CD4-positive, alpha-beta memory T cell (primary cell): ENCODE measurements at regions not wholly inside any gene's neighbourhood (a gene's known extent, or its start where the extent isn't known, plus 50 kb on each side); places are given as distances from the start of the nearest gene placed in this dataset.
"Not testable (repeated sequence)": the region's sequence is repeated elsewhere in the genome, so short reads cannot be mapped to it uniquely, and the experiment has no call there.

ENCODE experiments used
- CTCF ChIA-PET: fragments of 350-600 bp; sonication (Branson Sonifier 250); formaldehyde crosslinking; loops from one replicate; lab custom pipeline; 2021; ENCODE audit warnings: inconsistent platforms; ENCODE audit not compliant: partially characterized antibody; lab: Charles Lee
- POLR2A ChIA-PET: fragments of 350-600 bp; sonication (Branson Sonifier 250); formaldehyde crosslinking; loops from one replicate; lab custom pipeline; 2021; ENCODE audit not compliant: partially characterized antibody; lab: Charles Lee
- DNase-seq, 5 donors: peaks; one replicate each; pipeline versions ENCODE4 v3.0.0 to v3.0.0-alpha.2; 2020 to 2022; ENCODE audit warnings: mixed read lengths in 1 of 5
- H3K27ac ChIP-seq: one replicate; pipeline ENCODE4 v1.7.0; 2013; ENCODE audit warnings: low read depth, low read length
- H3K27me3 ChIP-seq: 2 replicates; pipeline ENCODE4 v1.7.0; 2013; ENCODE audit warnings: mild to moderate bottlenecking, low read length, moderate library complexity; ENCODE audit not compliant: insufficient read depth
- H3K36me3 ChIP-seq: 2 replicates; pipeline ENCODE4 v1.7.0; 2013; ENCODE audit warnings: mild to moderate bottlenecking, low read length, moderate library complexity; ENCODE audit not compliant: insufficient read depth
- H3K4me1 ChIP-seq: 2 replicates; pipeline ENCODE4 v1.7.0; 2013; ENCODE audit warnings: mild to moderate bottlenecking, low read length, moderate library complexity; ENCODE audit not compliant: insufficient read depth
- H3K4me3 ChIP-seq, 2 donors: one replicate each; pipeline ENCODE4 v1.7.0; 2013; ENCODE audit warnings: low read length in 2 of 2, mild to moderate bottlenecking in 1 of 2
- H3K9me3 ChIP-seq, 2 donors: one replicate each; pipeline ENCODE4 v1.7.0; 2013; ENCODE audit warnings: low read length in 2 of 2, control low read depth in 1 of 2; ENCODE audit not compliant: control insufficient read depth in 1 of 2
- H3K27ac Mint-ChIP-seq, 7 donors: one replicate each; pipeline ENCODE4 v1.8.0; 2020 to 2021; ENCODE audit warnings: mixed read lengths in 7 of 7, mild to moderate bottlenecking in 6 of 7, inconsistent platforms in 3 of 7, moderate library complexity in 3 of 7
- H3K27me3 Mint-ChIP-seq, 2 donors: one replicate each; pipeline ENCODE4 v1.8.0; 2020 to 2021; ENCODE audit warnings: mixed read lengths in 2 of 2
- H3K36me3 Mint-ChIP-seq, 2 donors: one replicate each; pipeline ENCODE4 v1.8.0; 2020 to 2021; ENCODE audit warnings: mixed read lengths in 2 of 2, inconsistent platforms in 1 of 2, mild to moderate bottlenecking in 1 of 2
- H3K4me1 Mint-ChIP-seq, 4 donors: one replicate each; pipeline ENCODE4 v1.8.0; 2020 to 2021; ENCODE audit warnings: mixed read lengths in 4 of 4, mild to moderate bottlenecking in 1 of 4
- H3K4me3 Mint-ChIP-seq, 8 donors: one replicate each; pipeline ENCODE4 v1.8.0; 2020 to 2021; ENCODE audit warnings: mixed read lengths in 8 of 8, mild to moderate bottlenecking in 7 of 8, moderate library complexity in 6 of 8, inconsistent platforms in 3 of 8
- H3K9me3 Mint-ChIP-seq, 8 donors: one replicate each; pipeline ENCODE4 v1.8.0; 2020 to 2021; ENCODE audit warnings: mixed read lengths in 8 of 8, mild to moderate bottlenecking in 5 of 8, inconsistent platforms in 3 of 8, moderate library complexity in 1 of 8
- intact Hi-C: fragments of 100-400 bp; cut with micrococcal nuclease; formaldehyde crosslinking; loops from one replicate; pipeline ENCODE4 v1.15.1; 2023

GRCh38 chrX:41009850-41010846, 75.1 kb upstream of the USP9X start:
- Histone ChIP-seq H3K9me3 (no peaks in the 10 kb centered on the region), H3K27ac (peak overlapping the region; percentile 20), H3K4me1 (peaks cover 13% of the 10 kb centered on the region), H3K4me3 (peak overlapping the region; percentile 34 to 66), H3K27me3 (no peaks in the 10 kb centered on the region), H3K36me3 (no peaks in the 10 kb centered on the region)
- Mint-ChIP-seq H3K27ac (peak overlapping the region; percentile 62 to 92 (median 86)), H3K27me3 (no peaks in the 10 kb centered on the region), H3K36me3 (no peaks in the 10 kb centered on the region), H3K9me3 (no peaks in the 10 kb centered on the region), H3K4me3 (peak overlapping the region; percentile 66 to 83 (median 81)), H3K4me1 (peaks cover 9 to 15% (median 12%) of the 10 kb centered on the region in 4 donors)
- ChIA-PET CTCF (interaction anchor here (1.2 to 1.9 kb wide), 4 partner anchors 76 to 108 kb away, joined by 4 to 10 read pairs (median 6); partner anchors contain the start of gene USP9X), POLR2A (interaction anchor here (1.2 to 3.1 kb wide), 3 partner anchors 73 to 105 kb away, joined by 3 to 29 read pairs (median 6); partner anchors contain the start of gene USP9X)
- intact Hi-C loops, result loop anchor here (1.0 to 5.0 kb wide), 2 partner anchors 74 to 107 kb away; no protein-coding TSS in a partner anchor
- peak; percentile 51 to 73 (median 59) for DNase-seq

GRCh38 chrX:41014776-41015360, 70.4 kb upstream of the USP9X start:
- ChIA-PET CTCF (no interaction called here), POLR2A (no interaction called here)
- no peaks in the 10 kb centered on the region for H3K36me3 ChIP-seq
- intact Hi-C loops, result loop anchor here (5.0 kb wide), 1 partner anchor 102 kb away; no protein-coding TSS in a partner anchor
- Mint-ChIP-seq H3K9me3 (peaks cover 0 to 2% (median 0%) of the 10 kb centered on the region in 8 donors), H3K27me3 (no peaks in the 10 kb centered on the region), H3K36me3 (no peaks in the 10 kb centered on the region), H3K4me1 (peaks cover 4 to 11% (median 8%) of the 10 kb centered on the region in 4 donors), H3K4me3 (no peak overlapping the region), H3K27ac (no peak overlapping the region)
- no peak overlapping the region for H3K4me3 ChIP-seq
- DNase-seq, result no peak
- H3K9me3 ChIP-seq, result no peaks in the 10 kb centered on the region
- H3K27ac ChIP-seq, result no peak overlapping the region
- H3K27me3 ChIP-seq, result no peaks in the 10 kb centered on the region
- H3K4me1 ChIP-seq, result peaks cover 10% of the 10 kb centered on the region

GRCh38 chrX:41017785-41018184, 67.5 kb upstream of the USP9X start:
- DNase-seq, H3K27ac Mint-ChIP-seq, H3K4me3 ChIP-seq, H3K9me3 ChIP-seq, H3K27me3 Mint-ChIP-seq, H3K36me3 Mint-ChIP-seq, H3K36me3 ChIP-seq, CTCF ChIA-PET, intact Hi-C loops, H3K27ac ChIP-seq, H3K9me3 Mint-ChIP-seq, H3K4me1 Mint-ChIP-seq, H3K4me1 ChIP-seq, POLR2A ChIA-PET, H3K4me3 Mint-ChIP-seq, H3K27me3 ChIP-seq: not testable (repeated sequence)

GRCh38 chrX:41018391-41019040, 66.7 kb upstream of the USP9X start:
- H3K4me3 ChIP-seq, DNase-seq, H3K36me3 Mint-ChIP-seq, H3K9me3 Mint-ChIP-seq, POLR2A ChIA-PET, H3K27me3 ChIP-seq, H3K4me1 ChIP-seq, H3K27me3 Mint-ChIP-seq, H3K27ac Mint-ChIP-seq, H3K36me3 ChIP-seq, H3K4me1 Mint-ChIP-seq, H3K4me3 Mint-ChIP-seq, CTCF ChIA-PET, intact Hi-C loops, H3K9me3 ChIP-seq, H3K27ac ChIP-seq: not testable (repeated sequence)

- H3K9me3 ChIP-seq, result no peaks in the 10 kb centered on the region
- intact Hi-C loops, result no loop called here
- ChIA-PET CTCF (no interaction called here), POLR2A (no interaction called here)
- H3K4me3 ChIP-seq, result no peak overlapping the region
- Mint-ChIP-seq H3K27ac (no peak overlapping the region), H3K9me3 (peaks cover 0 to 5% (median 1%) of the 10 kb centered on the region in 8 donors), H3K4me3 (no peak overlapping the region), H3K4me1 (no peaks in the 10 kb centered on the region), H3K27me3 (no peaks in the 10 kb centered on the region), H3K36me3 (peaks cover 0 to 1% of the 10 kb centered on the region in 2 donors)
- no peaks in the 10 kb centered on the region for H3K4me1 ChIP-seq
- H3K36me3 ChIP-seq, result no peaks in the 10 kb centered on the region
- no peak overlapping the region for H3K27ac ChIP-seq
- H3K27me3 ChIP-seq, result no peaks in the 10 kb centered on the region
- no peak for DNase-seq
Measured at GRCh38 chrX:41019041-41019392, 66.2 kb upstream of the USP9X start.

GRCh38 chrX:41022566-41022965, 62.7 kb upstream of the USP9X start:
- Mint-ChIP-seq H3K9me3 (peaks cover 0 to 9% (median 4%) of the 10 kb centered on the region in 8 donors), H3K27ac (no peak overlapping the region), H3K4me3 (no peak overlapping the region), H3K27me3 (no peaks in the 10 kb centered on the region), H3K36me3 (peaks cover 0 to 4% of the 10 kb centered on the region in 2 donors), H3K4me1 (no peaks in the 10 kb centered on the region)
- intact Hi-C loops, result no loop called here
- Histone ChIP-seq H3K9me3 (no peaks in the 10 kb centered on the region), H3K27ac (no peak overlapping the region), H3K4me1 (no peaks in the 10 kb centered on the region), H3K36me3 (no peaks in the 10 kb centered on the region), H3K4me3 (no peak overlapping the region), H3K27me3 (no peaks in the 10 kb centered on the region)
- POLR2A ChIA-PET, result no interaction called here
- CTCF ChIA-PET, result no interaction called here
- DNase-seq, result no peak

- Histone ChIP-seq H3K27me3 (no peaks in the 10 kb centered on the region), H3K4me3 (no peak overlapping the region), H3K4me1 (no peaks in the 10 kb centered on the region), H3K9me3 (no peaks in the 10 kb centered on the region), H3K27ac (no peak overlapping the region), H3K36me3 (no peaks in the 10 kb centered on the region)
- H3K9me3 Mint-ChIP-seq, result peaks cover 0 to 9% (median 4%) of the 10 kb centered on the region in 8 donors
- H3K36me3 Mint-ChIP-seq, result peaks cover 0 to 4% of the 10 kb centered on the region in 2 donors
- no peaks in the 10 kb centered on the region for H3K4me1 Mint-ChIP-seq
- no peaks in the 10 kb centered on the region for H3K27me3 Mint-ChIP-seq
- POLR2A ChIA-PET, result no interaction called here
- CTCF ChIA-PET, result no interaction called here
- no peak overlapping the region for H3K27ac Mint-ChIP-seq
- no peak overlapping the region for H3K4me3 Mint-ChIP-seq
- intact Hi-C loops, result no loop called here
- DNase-seq, result no peak
Measured at GRCh38 chrX:41023098-41023497, 62.1 kb upstream of the USP9X start.
